22Rv1 (cell line): ENCODE measurements at regions not wholly inside any gene's neighbourhood (a gene's known extent, or its start where the extent isn't known, plus 50 kb on each side); places are given as distances from the start of the nearest gene placed in this dataset.

ENCODE experiments used
- CTCF ChIP-seq: fragments of 450-650 bp; IDR thresholded peaks from 2 replicates; pipeline ENCODE4 v1.5.1; 2017; ENCODE audit warnings: mild to moderate bottlenecking
- ZFX ChIP-seq: fragments of 450-650 bp; IDR thresholded peaks from 2 replicates; pipeline ENCODE4 v1.6.1; 2017; ENCODE audit warnings: antibody characterized with exemption, borderline replicate concordance

- TF ChIP-seq CTCF (no peak), ZFX (no peak)
Measured at GRCh38 chr20:3307725-3308124, 68.7 kb upstream of the SLC4A11 start.
